GM21529 (cell line): ENCODE measurements at regions not wholly inside any gene's neighbourhood (a gene's known extent, or its start where the extent isn't known, plus 50 kb on each side); places are given as distances from the start of the nearest gene placed in this dataset.
"Not testable (repeated sequence)": the region's sequence is repeated elsewhere in the genome, so short reads cannot be mapped to it uniquely, and the experiment has no call there.

Source experiments
- ATAC-seq: cut with Tn5 transposase; IDR thresholded peaks from one replicate; pipeline ENCODE4 v1.9.1; 2021; ENCODE audit not compliant: unreplicated experiment

GRCh38 chr16:59163371-59164055 lies 429.4 kb upstream of the GOT2 start:
- no peak for ATAC-seq

- no peak for ATAC-seq
Measured at GRCh38 chr16:59161679-59162078, 427.6 kb upstream of the GOT2 start.

GRCh38 chr16:59154295-59154694 lies 420.2 kb upstream of the GOT2 start:
- no peak for ATAC-seq

GRCh38 chr16:59148769-59149155 lies 414.6 kb upstream of the GOT2 start:
- no peak for ATAC-seq

- no peak for ATAC-seq
Measured at GRCh38 chr16:59148056-59148768, 414.1 kb upstream of the GOT2 start.

GRCh38 chr16:59146140-59146539 lies 412.0 kb upstream of the GOT2 start:
- no peak for ATAC-seq

GRCh38 chr16:59144841-59145240 lies 410.7 kb upstream of the GOT2 start:
- ATAC-seq, result no peak

GRCh38 chr16:59144326-59144725 lies 410.2 kb upstream of the GOT2 start:
- no peak for ATAC-seq

- no peak for ATAC-seq
Measured at GRCh38 chr16:59126486-59126885, 392.4 kb upstream of the GOT2 start.

GRCh38 chr16:59124056-59124455 lies 389.9 kb upstream of the GOT2 start:
- no peak for ATAC-seq

GRCh38 chr16:59123479-59123878 lies 389.4 kb upstream of the GOT2 start:
- no peak for ATAC-seq

- no peak for ATAC-seq
Measured at GRCh38 chr16:59122262-59122537, 388.1 kb upstream of the GOT2 start.

GRCh38 chr16:59121411-59122261 lies 387.5 kb upstream of the GOT2 start:
- no peak for ATAC-seq

GRCh38 chr16:59116744-59117143 lies 382.6 kb upstream of the GOT2 start:
- ATAC-seq, result no peak

- ATAC-seq, result no peak
Measured at GRCh38 chr16:59114790-59115189, 380.7 kb upstream of the GOT2 start.

- no peak for ATAC-seq
Measured at GRCh38 chr16:59113004-59113670, 379.0 kb upstream of the GOT2 start.

GRCh38 chr16:59111280-59111679 lies 377.2 kb upstream of the GOT2 start:
- ATAC-seq, result no peak

GRCh38 chr16:59108374-59108773 lies 374.3 kb upstream of the GOT2 start:
- ATAC-seq, result no peak

- ATAC-seq, result not testable (repeated sequence)
Measured at GRCh38 chr16:59096682-59097081, 362.6 kb upstream of the GOT2 start.

- ATAC-seq, result no peak
Measured at GRCh38 chr16:59090541-59090940, 356.4 kb upstream of the GOT2 start.

- ATAC-seq, result no peak
Measured at GRCh38 chr16:59088431-59088830, 354.3 kb upstream of the GOT2 start.

GRCh38 chr16:59087641-59088040 lies 353.5 kb upstream of the GOT2 start:
- ATAC-seq, result no peak
